ENCODE measurements at regions not wholly inside any gene's neighbourhood (a gene's known extent, or its start where the extent isn't known, plus 50 kb on each side); places are given as distances from the start of the nearest gene placed in this dataset.
A peak's percentile ranks its signal among the peaks of the same experiment; 100 is the strongest.
"Not testable (repeated sequence)": the region's sequence is repeated elsewhere in the genome, so short reads cannot be mapped to it uniquely, and the experiment has no call there.

GRCh38 chr4:99735822-99736221 is 78.2 kb upstream of the C4orf54 start:
- no peak for DNase-seq
- TF ChIP-seq POLR2A (IDR thresholded peaks at IDR 0.05) (no peak), CTCF (IDR thresholded peaks at IDR 0.05) (no peak)
- intact Hi-C loops (cut with DNase I): no loop called here
- Histone ChIP-seq H3K4me3 (no peak overlapping the region), H3K36me3 (no peaks in the 10 kb centered on the region), H3K27ac (no peak overlapping the region), H3K4me1 (no peaks in the 10 kb centered on the region), H3K9me3 (no peaks in the 10 kb centered on the region), H3K27me3 (no peaks in the 10 kb centered on the region)

- TF ChIP-seq POLR2A (IDR thresholded peaks at IDR 0.05) (no peak), CTCF (IDR thresholded peaks at IDR 0.05) (no peak)
- Histone ChIP-seq H3K36me3 (no peaks in the 10 kb centered on the region), H3K27me3 (no peaks in the 10 kb centered on the region), H3K9me3 (no peaks in the 10 kb centered on the region), H3K4me1 (no peaks in the 10 kb centered on the region), H3K27ac (no peak overlapping the region), H3K4me3 (no peak overlapping the region)
- no peak for DNase-seq
- 88 to 90% methylated on average over 2 of the region's 2 CpGs for WGBS, 2 donors
- intact Hi-C loops (cut with DNase I): no loop called here
Observed at GRCh38 chr4:99734583-99735322, 77.1 kb upstream of the C4orf54 start.

- WGBS, 2 donors: 56 to 72% methylated on average over 4 of the region's 4 CpGs
Observed at GRCh38 chr4:99733455-99733854, 75.8 kb upstream of the C4orf54 start.

GRCh38 chr4:99729186-99729585 is 71.6 kb upstream of the C4orf54 start:
- Histone ChIP-seq H3K4me1 (peaks cover 2 to 5% (median 2%) of the 10 kb centered on the region in 3 donors), H3K9me3 (no peaks in the 10 kb centered on the region), H3K36me3 (no peaks in the 10 kb centered on the region), H3K4me3 (no peak overlapping the region), H3K27ac (no peak overlapping the region), H3K27me3 (no peaks in the 10 kb centered on the region)
- WGBS, 2 donors: 86 to 96% methylated on average over 1 of the region's 1 CpG
- no peak for TF ChIP-seq CTCF (IDR thresholded peaks at IDR 0.05)
- TF ChIP-seq POLR2A (IDR thresholded peaks at IDR 0.05): no peak
- DNase-seq: no peak
- intact Hi-C loops (cut with DNase I): no loop called here

More at GRCh38 chr4:99733455-99733854, 75.8 kb upstream of the C4orf54 start:
- intact Hi-C loops (cut with DNase I); H3K4me3 ChIP-seq; DNase-seq; H3K4me1 ChIP-seq; H3K9me3 ChIP-seq; H3K36me3 ChIP-seq; H3K27me3 ChIP-seq; H3K27ac ChIP-seq: not testable (repeated sequence)

- DNase-seq: no peak
- no peaks in the 10 kb centered on the region for H3K27me3 ChIP-seq
- TF ChIP-seq CTCF (IDR thresholded peaks at IDR 0.05) (no peak), POLR2A (IDR thresholded peaks at IDR 0.05) (no peak)
- H3K4me1 ChIP-seq: peaks cover 19 to 36% (median 28%) of the 10 kb centered on the region in 3 donors
- no peak overlapping the region for H3K4me3 ChIP-seq
- H3K27ac ChIP-seq: peak overlapping the region; percentile 27 to 83 (median 54)
- H3K9me3 ChIP-seq: no peaks in the 10 kb centered on the region
- intact Hi-C loops (cut with DNase I): no loop called here
- no peaks in the 10 kb centered on the region for H3K36me3 ChIP-seq
Observed at GRCh38 chr4:99724067-99724466, 66.4 kb upstream of the C4orf54 start.

GRCh38 chr4:99723612-99724011 is 66.0 kb upstream of the C4orf54 start:
- intact Hi-C loops (cut with DNase I): no loop called here
- H3K36me3 ChIP-seq: no peaks in the 10 kb centered on the region
- peaks cover 19 to 36% (median 28%) of the 10 kb centered on the region in 3 donors for H3K4me1 ChIP-seq
- TF ChIP-seq CTCF (IDR thresholded peaks at IDR 0.05) (no peak), POLR2A (IDR thresholded peaks at IDR 0.05) (no peak)
- no peak overlapping the region for H3K4me3 ChIP-seq
- no peaks in the 10 kb centered on the region for H3K27me3 ChIP-seq
- 4 to 11% methylated on average over 3 of the region's 3 CpGs for WGBS, 2 donors
- peak overlapping the region; percentile 32 to 83 (median 62) for H3K27ac ChIP-seq
- H3K9me3 ChIP-seq: no peaks in the 10 kb centered on the region
- DNase-seq: no peak
